Stimulated activated CD4-positive, alpha-beta T cell treated with anti-CD3 and anti-CD28 coated beads, Interleukin-12 subunit alpha, Interleukin-12 subunit beta, amount 100 ng/mL, for 24 hours (primary cell): ENCODE measurements at regions not wholly inside any gene's neighbourhood (a gene's known extent, or its start where the extent isn't known, plus 50 kb on each side); places are given as distances from the start of the nearest gene placed in this dataset.

Experiments used
- DNase-seq, 2 experiments: peaks; one replicate each; pipeline ENCODE4 v3.0.0-alpha.2; 2020; ENCODE audit warnings: low read depth in 2 of 2

DNA sequence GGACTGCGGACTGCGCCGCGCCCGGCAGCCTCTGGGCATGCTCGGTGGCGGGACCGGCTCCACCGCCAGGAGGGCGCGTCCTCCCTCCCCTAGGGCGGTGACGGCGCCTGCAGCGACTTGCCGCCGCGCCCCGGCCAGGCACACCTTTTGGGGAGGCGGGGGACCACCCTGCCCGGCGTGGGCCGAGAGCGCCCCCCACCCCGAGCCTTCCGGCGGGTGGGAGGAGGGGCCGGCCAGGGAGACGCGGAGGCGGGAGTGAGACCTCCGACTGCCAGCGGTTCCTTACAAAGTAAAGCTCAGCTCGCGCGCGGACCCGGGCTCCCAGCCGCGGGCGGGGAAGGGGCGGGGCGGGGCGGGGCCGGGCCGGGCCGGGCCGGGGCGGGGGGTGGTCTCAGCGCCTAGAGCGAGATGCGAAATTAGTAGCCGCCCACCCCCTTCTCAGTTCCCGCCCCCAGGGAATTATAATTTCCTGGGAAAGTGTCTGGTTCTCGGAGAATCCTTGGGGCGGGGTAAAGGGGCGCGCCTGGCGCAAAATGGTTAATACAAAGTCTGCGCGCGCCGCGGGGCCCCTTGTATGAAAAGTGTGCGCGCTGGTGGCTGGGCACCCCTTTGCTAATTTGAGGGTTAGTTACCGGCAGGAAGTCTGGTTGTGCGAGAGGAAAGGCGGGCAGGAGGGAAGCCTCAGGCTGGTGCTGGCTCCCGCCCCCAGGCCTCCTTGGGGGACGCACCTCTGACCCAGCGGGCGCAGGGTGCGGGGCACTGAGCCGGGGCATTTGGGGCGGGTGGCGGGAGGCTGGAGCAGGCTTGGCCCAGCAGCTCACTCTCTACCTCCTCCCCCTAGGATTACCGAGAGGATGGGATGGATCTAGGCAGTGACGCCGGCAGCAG lies 224.8 kb upstream of the IL12A start:
- DNase-seq: peak in 1 of 2 experiments; percentile 29

- no peak for DNase-seq
Observed at GRCh38 chr3:159764490-159765029, 224.1 kb upstream of the IL12A start.

DNA sequence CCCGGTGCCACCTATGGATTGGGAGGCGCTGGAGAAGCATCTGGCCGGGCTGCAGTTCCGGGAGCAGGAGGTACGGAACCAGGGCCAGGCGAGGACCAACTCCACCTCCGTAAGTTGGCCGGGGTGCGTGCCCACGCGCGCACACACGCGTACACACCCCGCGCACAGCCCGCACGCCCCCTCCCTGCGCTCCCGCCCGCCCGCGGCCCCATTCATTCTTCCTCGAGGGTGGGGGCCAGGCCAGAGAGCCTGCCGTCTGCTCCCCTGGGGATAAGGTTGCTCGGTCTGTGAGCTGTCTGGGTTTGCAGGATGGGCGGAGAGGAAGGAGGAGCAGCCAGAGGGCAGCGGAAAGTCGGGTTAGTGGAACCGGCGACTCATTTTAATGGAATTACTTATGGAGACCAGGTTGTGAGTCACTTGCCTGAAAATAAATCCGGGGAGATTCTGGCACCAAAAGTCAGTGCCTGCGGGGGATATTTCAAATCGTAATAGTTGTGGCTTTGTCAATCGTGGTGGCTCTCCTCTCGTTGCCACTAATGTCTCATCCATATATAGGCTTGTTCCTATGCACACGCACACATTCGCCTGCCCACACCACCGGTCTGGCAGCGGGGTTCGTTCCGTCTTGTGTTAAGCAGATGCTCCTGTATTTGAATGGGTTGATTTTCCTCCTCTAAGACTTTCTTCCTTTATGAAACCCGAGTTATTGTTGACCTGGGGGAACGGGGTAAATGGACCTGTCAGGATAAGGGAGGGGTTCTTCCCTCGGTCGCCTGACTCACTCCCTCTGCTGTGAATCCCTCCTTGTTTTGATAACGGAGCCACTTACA lies 223.4 kb upstream of the IL12A start:
- no peak for DNase-seq

DNA sequence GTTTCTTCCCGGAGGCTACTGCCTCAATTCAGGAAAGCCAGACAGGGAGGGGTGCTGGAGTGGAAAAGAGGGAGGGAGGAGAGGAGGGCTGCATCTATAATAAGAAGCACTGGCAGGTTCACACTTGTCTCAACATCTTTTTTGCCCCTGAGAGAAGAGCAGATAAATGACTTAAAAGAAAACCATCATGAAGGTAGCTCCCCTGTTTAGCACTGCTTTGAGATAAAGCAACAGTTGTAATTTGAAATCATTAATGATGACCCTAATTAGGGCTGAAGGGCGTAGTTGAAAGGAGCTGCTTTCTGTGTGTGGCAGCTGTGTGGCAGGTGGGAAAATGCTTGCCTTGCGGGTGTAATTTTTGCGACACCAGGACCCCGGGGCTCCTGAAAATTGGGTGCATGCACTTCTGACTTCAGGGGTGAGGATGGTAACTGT lies 222.8 kb upstream of the IL12A start:
- no peak for DNase-seq

DNA sequence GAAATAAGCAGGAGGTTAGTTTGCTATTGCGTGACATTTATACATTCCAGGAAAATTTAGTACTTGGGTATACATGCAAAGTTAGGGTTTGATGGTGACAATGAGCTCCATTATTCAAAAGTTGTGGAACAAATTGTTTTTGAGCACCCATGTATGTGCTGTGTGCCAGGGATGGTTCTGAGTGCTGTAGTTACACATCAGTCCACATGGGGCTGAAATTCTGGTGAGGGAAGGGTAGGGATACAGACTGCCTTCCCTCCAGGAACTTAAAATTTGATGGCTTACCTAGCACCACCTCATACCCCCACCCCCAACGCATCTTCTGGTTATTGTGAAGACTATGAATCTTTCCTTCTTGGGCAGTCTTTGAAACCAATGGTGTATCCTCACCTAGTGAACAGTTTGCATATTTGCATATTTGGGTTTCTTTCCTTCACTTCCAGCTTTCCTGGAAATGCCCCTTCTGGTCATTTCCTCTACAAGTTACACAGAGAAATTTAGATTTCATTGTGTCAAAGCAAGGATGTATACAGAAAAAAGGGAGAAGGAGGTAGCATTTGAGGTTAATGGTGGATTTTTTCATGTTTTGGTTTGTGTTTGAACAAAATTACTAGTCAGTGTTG lies 222.0 kb upstream of the IL12A start:
- DNase-seq: no peak

DNA sequence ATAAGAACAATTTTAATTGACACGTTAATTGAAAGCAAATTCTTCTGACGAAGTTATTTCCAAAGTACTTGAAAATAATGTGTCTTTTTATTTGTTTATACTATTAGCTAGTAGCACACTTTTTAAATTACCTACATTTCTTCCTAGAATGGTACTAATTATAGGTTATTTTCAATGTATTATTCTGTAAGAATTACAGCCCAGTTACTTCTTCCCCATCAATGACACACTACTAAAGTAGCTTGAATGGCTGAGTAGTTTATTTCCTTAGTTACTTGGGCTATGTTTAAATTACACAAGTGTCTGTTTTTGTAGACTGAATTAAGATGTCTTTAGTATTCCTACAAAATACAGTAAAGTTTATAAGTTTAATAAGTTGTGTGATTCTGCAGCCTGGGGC lies 217.6 kb upstream of the IL12A start:
- no peak for DNase-seq

DNA sequence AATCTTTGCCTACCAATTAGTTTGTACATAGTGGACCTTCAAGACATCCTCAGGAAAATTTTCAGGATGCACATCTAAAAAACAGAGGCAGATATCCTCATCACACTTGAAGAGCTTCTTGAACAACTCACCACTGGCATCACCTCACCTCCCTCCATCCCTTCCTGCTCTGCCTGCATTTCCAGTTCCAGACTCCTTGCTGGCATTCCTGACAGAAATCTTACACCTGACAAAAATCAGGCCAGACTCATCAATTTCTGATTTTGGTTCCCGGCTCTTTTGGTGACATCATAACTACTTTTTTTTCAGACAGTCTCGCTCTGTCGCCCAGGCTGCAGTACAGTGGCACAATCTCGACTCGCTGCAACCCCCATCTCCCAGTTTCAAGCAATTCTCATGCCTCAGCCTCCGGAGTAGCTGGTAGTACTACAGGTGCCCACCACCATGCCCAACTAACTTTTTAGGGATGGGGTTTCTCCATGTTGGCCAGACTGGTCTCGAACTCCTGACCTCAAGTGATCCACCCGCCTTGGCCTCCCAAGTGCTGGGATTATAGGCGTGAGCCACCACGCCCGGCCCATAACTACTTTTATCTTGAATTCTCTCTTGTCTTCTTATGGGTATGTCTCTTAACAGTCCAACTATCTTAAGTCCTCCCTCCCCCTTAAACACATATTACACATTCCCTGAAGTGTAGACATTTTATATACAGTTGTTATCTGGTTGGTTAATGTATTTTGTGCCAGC lies 216.6 kb upstream of the IL12A start:
- no peak for DNase-seq

- no peak for DNase-seq
Observed at GRCh38 chr3:159773706-159774105, 214.9 kb upstream of the IL12A start.

DNA sequence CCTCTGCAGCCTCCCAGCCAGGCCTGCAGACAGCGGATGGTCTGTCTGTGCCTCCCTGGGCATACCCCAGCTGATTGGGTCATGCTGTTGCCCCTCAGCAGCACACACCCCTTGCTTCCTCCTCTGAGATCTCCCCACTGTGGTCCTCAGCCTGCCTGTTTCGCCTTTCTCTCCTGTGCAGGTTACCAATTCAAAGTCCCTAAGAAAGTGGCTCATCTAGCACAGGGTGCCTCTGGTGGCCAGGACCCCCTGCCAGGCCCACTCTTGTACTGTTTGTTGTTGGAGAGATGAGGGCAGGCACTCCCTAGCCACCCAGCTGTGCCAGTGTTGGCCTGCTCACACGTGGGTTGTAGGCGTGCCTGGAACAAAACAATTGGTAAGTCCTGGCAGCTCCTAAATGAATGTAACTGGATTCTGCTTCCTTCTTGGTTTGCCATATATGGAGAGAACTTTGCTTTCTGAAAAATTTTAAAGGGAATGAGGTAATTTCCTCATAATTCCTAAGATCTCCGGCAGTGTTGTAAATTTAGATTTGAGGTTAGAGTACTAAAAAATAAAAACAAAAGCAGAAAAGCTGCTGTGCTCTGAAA lies 213.2 kb upstream of the IL12A start:
- no peak for DNase-seq

DNA sequence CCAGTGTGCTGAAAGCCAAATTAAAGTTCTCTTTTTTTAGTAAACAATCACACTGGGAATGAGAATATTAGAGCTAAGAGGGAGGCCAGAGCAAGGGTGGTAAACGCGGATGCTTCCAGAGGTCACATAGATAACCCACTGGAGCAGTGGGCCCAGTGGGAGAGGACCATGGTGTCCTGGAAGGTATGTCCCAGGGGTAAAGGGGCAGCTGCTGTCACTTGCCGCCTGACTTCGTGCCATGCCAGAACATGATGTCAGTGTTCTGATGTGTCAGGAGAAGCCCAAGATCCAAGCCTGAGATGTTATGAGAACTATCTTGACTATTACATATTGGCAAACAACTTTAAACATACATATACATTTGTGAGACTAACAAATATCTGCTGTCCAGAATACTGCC lies 211.9 kb upstream of the IL12A start:
- DNase-seq: no peak

DNA sequence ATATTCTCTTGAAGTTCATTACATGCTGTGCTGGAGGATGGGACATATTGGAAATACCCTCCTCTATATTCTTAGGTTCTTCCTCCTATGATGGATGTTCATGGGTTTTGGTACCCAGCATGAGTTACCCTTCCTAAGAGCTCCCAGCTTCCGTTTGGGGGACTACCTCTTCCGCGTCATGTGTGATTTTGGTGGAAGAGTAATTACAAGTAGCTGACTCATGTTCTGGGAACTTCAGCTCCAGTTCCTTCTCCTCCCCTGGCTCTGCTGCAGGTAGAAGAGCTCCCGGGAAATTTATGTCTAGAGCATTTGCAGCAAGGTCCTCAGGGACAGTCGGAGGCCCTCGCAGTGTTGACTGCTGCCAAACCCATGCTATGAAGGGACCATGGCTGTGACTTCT lies 208.8 kb upstream of the IL12A start:
- DNase-seq: no peak

- no peak for DNase-seq
Observed at GRCh38 chr3:159781867-159782266, 206.8 kb upstream of the IL12A start.

- DNase-seq: no peak
Observed at GRCh38 chr3:159782724-159783421, 205.8 kb upstream of the IL12A start.

- DNase-seq: no peak
Observed at GRCh38 chr3:159783780-159784742, 204.6 kb upstream of the IL12A start.

GRCh38 chr3:159785273-159785708 lies 203.3 kb upstream of the IL12A start:
- DNase-seq: no peak

DNA sequence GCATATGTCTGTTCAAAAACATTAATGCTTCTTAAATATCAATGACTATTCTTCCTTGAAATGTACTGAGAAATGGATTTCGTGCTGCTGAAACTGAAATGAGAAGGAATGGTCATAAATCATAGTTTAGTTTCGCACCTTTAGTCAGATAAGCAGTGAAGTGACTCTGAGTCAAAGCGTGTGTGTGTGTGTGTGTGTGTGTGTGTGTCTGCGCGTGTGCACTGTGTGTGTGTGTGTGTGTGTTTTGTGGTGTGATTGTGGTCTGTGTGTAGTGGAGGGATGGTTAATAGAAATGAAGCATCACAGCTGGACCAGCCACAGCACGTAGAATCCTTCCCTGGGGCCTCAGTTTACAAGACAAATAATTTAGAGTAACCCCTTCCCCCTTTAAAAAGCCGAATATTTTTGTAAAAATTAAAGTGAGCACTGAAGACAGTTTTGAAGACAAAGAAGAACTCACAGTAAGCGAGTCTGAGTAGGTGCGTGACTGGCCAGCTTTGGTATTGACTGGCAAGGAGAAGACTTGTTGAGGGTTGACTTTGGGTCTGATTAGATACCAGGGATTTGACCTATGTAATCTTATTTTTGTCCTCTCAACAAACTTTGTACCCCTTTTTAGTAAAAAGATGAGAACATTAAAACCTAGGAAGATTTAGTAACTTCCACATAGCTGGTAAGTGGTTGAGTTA lies 202.0 kb upstream of the IL12A start:
- DNase-seq: no peak

DNA sequence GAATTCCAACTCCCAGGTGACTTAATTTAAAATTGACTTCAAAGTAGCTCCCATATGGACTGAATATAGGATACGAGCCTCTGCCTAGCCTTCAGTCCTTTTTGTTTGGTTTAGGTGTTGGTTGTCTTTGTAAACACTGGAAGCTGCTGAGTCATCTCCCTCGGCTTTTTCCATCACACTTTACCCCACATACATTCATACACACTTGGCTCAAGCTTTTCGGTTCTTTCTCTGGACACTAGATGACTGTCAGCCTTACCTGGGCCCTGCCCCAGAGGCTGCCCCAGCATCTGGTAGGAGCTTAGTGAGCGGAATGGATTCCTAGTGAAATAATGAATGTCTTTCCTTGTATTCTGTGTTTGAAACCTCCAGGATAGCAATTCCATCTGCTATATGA lies 201.5 kb upstream of the IL12A start:
- no peak for DNase-seq

GRCh38 chr3:159787794-159788205 lies 200.8 kb upstream of the IL12A start:
- no peak for DNase-seq

GRCh38 chr3:159788291-159788690 lies 200.3 kb upstream of the IL12A start:
- no peak for DNase-seq
